Panc1 (cell line): ENCODE measurements at regions not wholly inside any gene's neighbourhood (a gene's known extent, or its start where the extent isn't known, plus 50 kb on each side); places are given as distances from the start of the nearest gene placed in this dataset.

Experiments
- ATAC-seq: fragments of 200-7000 bp; cut with Tn5 transposase; 2 replicates; pipeline ENCODE4 v1.9.1; 2020; ENCODE audit warnings: mild to moderate bottlenecking, moderate library complexity
- BruUV-seq: library from RNA; stranded (reverse); fragments of 400-500 nt; replicated peaks from 2 replicates; lab custom pipeline; 2021; lab: Mats Ljungman, UMichigan
- CTCF ChIA-PET: fragments of 300-600 bp; sonication (Branson Sonifier 250); formaldehyde crosslinking; loops from one replicate; lab custom pipeline; 2022; ENCODE audit warnings: antibody characterized with exemption; lab: Charles Lee
- POLR2A ChIA-PET: fragments of 300-600 bp; sonication (Branson Sonifier 250); formaldehyde crosslinking; loops from one replicate; lab custom pipeline; 2022; ENCODE audit warnings: antibody characterized with exemption; lab: Charles Lee
- DNase-seq: peaks from one replicate; pipeline ENCODE4 v3.0.0-alpha.2; 2010; ENCODE audit warnings: low read depth, low spot score
- H3K27ac ChIP-seq: 2 replicates; pipeline ENCODE4 v1.5.1; 2011; ENCODE audit warnings: mild to moderate bottlenecking, low read length, inconsistent platforms
- H3K27me3 ChIP-seq: fragments of 200-500 bp; sonication (Bioruptor generic); 2 replicates; pipeline ENCODE4 v1.6.0; 2014; ENCODE audit warnings: low read length, inconsistent platforms; ENCODE audit not compliant: control insufficient read depth, insufficient read depth
- H3K36me3 ChIP-seq: fragments of 200-500 bp; sonication (Bioruptor generic); 2 replicates; pipeline ENCODE4 v1.5.1; 2014; ENCODE audit warnings: inconsistent platforms, mild to moderate bottlenecking, low read length, moderate library complexity; ENCODE audit not compliant: control insufficient read depth, insufficient read depth
- H3K4me1 ChIP-seq: 2 replicates; pipeline ENCODE4 v1.5.1; 2011; ENCODE audit warnings: inconsistent platforms, mild to moderate bottlenecking, low read length, moderate library complexity; ENCODE audit not compliant: control insufficient read depth, insufficient read depth
- H3K4me3 ChIP-seq, 2 experiments: 2 replicates each; pipeline ENCODE4 v1.5.1; 2011 to 2012; ENCODE audit warnings: low read depth in 2 of 2, low read length in 2 of 2, mild to moderate bottlenecking in 2 of 2, inconsistent platforms in 1 of 2, moderate library complexity in 1 of 2
- H3K9me3 ChIP-seq: fragments of 200-500 bp; sonication (Bioruptor generic); 2 replicates; pipeline ENCODE4 v1.5.1; 2014; ENCODE audit warnings: low read depth, mild to moderate bottlenecking, inconsistent platforms, low read length, moderate library complexity; ENCODE audit not compliant: control insufficient read depth, insufficient read depth
- POLR2AphosphoS5 ChIP-seq: IDR thresholded peaks from 2 replicates; pipeline ENCODE4 v1.6.1; 2012; ENCODE audit warnings: mild to moderate bottlenecking, low read depth, low read length, moderate library complexity
- SIN3A ChIP-seq: IDR thresholded peaks from 2 replicates; pipeline ENCODE4 v1.6.1; 2012; ENCODE audit warnings: low read depth, mild to moderate bottlenecking, low read length, moderate library complexity, borderline replicate concordance; ENCODE audit not compliant: insufficient read depth
- TCF7L2 ChIP-seq: IDR thresholded peaks from 2 replicates; pipeline ENCODE4 v1.6.1; 2011; ENCODE audit warnings: mild to moderate bottlenecking, low read depth, low read length, inconsistent platforms
- in situ Hi-C: cut with HindIII; loops from 2 replicates; pipeline ENCODE4 v1.10.0; 2016; ENCODE audit warnings: low sequenced_read_pairs, low pct_unique_long_range_greater_than_20kb
- intact Hi-C: fragments of 100-400 bp; cut with micrococcal nuclease; formaldehyde crosslinking; loops from one replicate; pipeline ENCODE4 v1.10.0; 2022; ENCODE audit not compliant: unreplicated experiment
- TF ChIP-seq, protein P1 (sequence below), 2 experiments: IDR thresholded peaks; 2 replicates each; pipeline ENCODE4 v1.6.1; 2011 to 2012; ENCODE audit warnings: low read depth in 2 of 2, control low read depth in 1 of 2, low read length in 1 of 2, mild to moderate bottlenecking in 1 of 2, moderate library complexity in 1 of 2; ENCODE audit not compliant: insufficient read depth in 1 of 2
- TF ChIP-seq, protein P2 (sequence below): fragments of 450-650 bp; IDR thresholded peaks from 2 replicates; pipeline ENCODE4 v1.5.1; 2017; ENCODE audit warnings: mild to moderate bottlenecking

DNA sequence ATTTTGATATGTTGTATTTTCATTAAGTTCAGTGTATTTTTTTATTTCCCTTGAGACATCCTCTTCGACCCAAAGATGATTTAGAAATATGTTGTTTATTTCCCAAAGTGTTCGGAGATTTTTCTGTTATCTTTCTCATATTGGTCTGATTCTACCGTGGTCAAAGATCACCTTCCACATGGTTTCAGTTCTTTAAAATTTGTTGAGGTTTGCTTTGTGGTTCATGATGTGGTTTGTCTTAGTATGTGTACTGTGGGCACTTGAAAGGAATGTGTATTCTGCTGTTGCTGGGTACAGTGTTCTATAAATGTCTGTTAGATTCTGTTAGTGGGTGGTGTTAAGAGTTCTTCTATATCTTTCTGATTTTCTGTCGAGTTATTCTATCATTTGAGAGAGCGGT is 103.4 kb upstream of the FHIT start:
- in situ Hi-C loops: no loop called here
- H3K27ac ChIP-seq: no peak overlapping the region
- no peak overlapping the region for H3K4me3 ChIP-seq
- DNase-seq: no peak
- no peak for ATAC-seq
- ChIA-PET POLR2A (no interaction called here), CTCF (no interaction called here)
- H3K9me3 ChIP-seq: no peaks in the 10 kb centered on the region
- H3K27me3 ChIP-seq: no peaks in the 10 kb centered on the region
- TF ChIP-seq, protein P1, sequence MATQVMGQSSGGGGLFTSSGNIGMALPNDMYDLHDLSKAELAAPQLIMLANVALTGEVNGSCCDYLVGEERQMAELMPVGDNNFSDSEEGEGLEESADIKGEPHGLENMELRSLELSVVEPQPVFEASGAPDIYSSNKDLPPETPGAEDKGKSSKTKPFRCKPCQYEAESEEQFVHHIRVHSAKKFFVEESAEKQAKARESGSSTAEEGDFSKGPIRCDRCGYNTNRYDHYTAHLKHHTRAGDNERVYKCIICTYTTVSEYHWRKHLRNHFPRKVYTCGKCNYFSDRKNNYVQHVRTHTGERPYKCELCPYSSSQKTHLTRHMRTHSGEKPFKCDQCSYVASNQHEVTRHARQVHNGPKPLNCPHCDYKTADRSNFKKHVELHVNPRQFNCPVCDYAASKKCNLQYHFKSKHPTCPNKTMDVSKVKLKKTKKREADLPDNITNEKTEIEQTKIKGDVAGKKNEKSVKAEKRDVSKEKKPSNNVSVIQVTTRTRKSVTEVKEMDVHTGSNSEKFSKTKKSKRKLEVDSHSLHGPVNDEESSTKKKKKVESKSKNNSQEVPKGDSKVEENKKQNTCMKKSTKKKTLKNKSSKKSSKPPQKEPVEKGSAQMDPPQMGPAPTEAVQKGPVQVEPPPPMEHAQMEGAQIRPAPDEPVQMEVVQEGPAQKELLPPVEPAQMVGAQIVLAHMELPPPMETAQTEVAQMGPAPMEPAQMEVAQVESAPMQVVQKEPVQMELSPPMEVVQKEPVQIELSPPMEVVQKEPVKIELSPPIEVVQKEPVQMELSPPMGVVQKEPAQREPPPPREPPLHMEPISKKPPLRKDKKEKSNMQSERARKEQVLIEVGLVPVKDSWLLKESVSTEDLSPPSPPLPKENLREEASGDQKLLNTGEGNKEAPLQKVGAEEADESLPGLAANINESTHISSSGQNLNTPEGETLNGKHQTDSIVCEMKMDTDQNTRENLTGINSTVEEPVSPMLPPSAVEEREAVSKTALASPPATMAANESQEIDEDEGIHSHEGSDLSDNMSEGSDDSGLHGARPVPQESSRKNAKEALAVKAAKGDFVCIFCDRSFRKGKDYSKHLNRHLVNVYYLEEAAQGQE (IDR thresholded peaks at IDR 0.05; ENCODE audit: insufficient read depth in 1 of 2, low read depth in 2 of 2, low read length in 1 of 2): no peak
- TF ChIP-seq, protein P2, sequence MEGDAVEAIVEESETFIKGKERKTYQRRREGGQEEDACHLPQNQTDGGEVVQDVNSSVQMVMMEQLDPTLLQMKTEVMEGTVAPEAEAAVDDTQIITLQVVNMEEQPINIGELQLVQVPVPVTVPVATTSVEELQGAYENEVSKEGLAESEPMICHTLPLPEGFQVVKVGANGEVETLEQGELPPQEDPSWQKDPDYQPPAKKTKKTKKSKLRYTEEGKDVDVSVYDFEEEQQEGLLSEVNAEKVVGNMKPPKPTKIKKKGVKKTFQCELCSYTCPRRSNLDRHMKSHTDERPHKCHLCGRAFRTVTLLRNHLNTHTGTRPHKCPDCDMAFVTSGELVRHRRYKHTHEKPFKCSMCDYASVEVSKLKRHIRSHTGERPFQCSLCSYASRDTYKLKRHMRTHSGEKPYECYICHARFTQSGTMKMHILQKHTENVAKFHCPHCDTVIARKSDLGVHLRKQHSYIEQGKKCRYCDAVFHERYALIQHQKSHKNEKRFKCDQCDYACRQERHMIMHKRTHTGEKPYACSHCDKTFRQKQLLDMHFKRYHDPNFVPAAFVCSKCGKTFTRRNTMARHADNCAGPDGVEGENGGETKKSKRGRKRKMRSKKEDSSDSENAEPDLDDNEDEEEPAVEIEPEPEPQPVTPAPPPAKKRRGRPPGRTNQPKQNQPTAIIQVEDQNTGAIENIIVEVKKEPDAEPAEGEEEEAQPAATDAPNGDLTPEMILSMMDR: no peak
- no peak for TF ChIP-seq POLR2AphosphoS5
- no peak for TF ChIP-seq SIN3A
- no peak for TF ChIP-seq TCF7L2
- intact Hi-C loops: no loop called here
- H3K36me3 ChIP-seq: no peaks in the 10 kb centered on the region
- H3K4me1 ChIP-seq: no peaks in the 10 kb centered on the region
- BruUV-seq: no TSS peak

DNA sequence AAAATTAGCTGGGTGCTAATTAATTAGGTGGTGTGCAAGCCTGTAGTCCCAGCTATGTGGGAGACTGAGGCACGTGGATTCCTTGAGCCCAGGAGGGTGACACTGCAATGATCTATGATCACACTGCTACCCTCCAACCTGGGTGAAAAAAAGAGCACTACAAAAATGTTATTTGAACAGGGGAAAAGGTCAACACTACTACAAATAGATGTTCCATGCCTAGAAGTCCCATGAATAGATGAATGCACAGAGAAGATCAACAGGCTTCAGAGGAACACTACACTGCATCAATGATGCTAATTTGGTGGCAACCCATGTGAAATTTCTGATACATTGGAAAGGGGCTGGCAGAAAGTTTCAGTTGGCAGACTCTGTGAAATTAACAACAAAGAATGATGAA is 105.4 kb upstream of the FHIT start:
- Histone ChIP-seq H3K27me3 (no peaks in the 10 kb centered on the region), H3K27ac (no peak overlapping the region), H3K9me3 (no peaks in the 10 kb centered on the region), H3K4me3 (no peak overlapping the region), H3K36me3 (no peaks in the 10 kb centered on the region), H3K4me1 (no peaks in the 10 kb centered on the region)
- in situ Hi-C loops (no loop called here), intact Hi-C loops (no loop called here)
- CTCF ChIA-PET: no interaction called here
- no TSS peak for BruUV-seq
- no peak for ATAC-seq
- TF ChIP-seq POLR2AphosphoS5 (no peak), TCF7L2 (no peak), SIN3A (no peak)
- TF ChIP-seq, protein P1 (IDR thresholded peaks at IDR 0.05; ENCODE audit: insufficient read depth in 1 of 2, low read depth in 2 of 2, low read length in 1 of 2): no peak
- TF ChIP-seq, protein P2: no peak
- POLR2A ChIA-PET: no interaction called here
- no peak for DNase-seq
